ENCODE measurements at regions not wholly inside any gene's neighbourhood (a gene's known extent, or its start where the extent isn't known, plus 50 kb on each side); places are given as distances from the start of the nearest gene placed in this dataset.

- TF ChIP-seq CTCF (IDR thresholded peaks at IDR 0.05; ENCODE audit: insufficient read depth, missing control alignments) = no peak
- FAIRE-seq (no peak), DNase-seq (ENCODE audit: insufficient read length, low spot score) (no peak)
Measured at GRCh38 chr10:93186653-93187052, 113.0 kb downstream of the CYP26A1 start.

GRCh38 chr10:93189944-93190343, 116.3 kb downstream of the CYP26A1 start:
- no peak for TF ChIP-seq CTCF (IDR thresholded peaks at IDR 0.05; ENCODE audit: insufficient read depth, missing control alignments)
- FAIRE-seq = no peak
- DNase-seq (ENCODE audit: insufficient read length, low spot score) = no peak

- FAIRE-seq (no peak), DNase-seq (ENCODE audit: insufficient read length, low spot score) (no peak)
- TF ChIP-seq CTCF (IDR thresholded peaks at IDR 0.05; ENCODE audit: insufficient read depth, missing control alignments) = no peak
Measured at GRCh38 chr10:93190372-93190771, 116.7 kb downstream of the CYP26A1 start.

- no peak for DNase-seq (ENCODE audit: insufficient read length, low spot score)
- no peak for TF ChIP-seq CTCF (IDR thresholded peaks at IDR 0.05; ENCODE audit: insufficient read depth, missing control alignments)
- FAIRE-seq = no peak
Measured at GRCh38 chr10:93193906-93194305, 120.2 kb downstream of the CYP26A1 start.

GRCh38 chr10:93198401-93199131, 124.9 kb downstream of the CYP26A1 start:
- DNase-seq (ENCODE audit: insufficient read length, low spot score) = no peak
- no peak for FAIRE-seq
- no peak for TF ChIP-seq CTCF (IDR thresholded peaks at IDR 0.05; ENCODE audit: insufficient read depth, missing control alignments)

- DNase-seq (ENCODE audit: insufficient read length, low spot score) (no peak), FAIRE-seq (no peak)
- TF ChIP-seq CTCF (IDR thresholded peaks at IDR 0.05; ENCODE audit: insufficient read depth, missing control alignments) = no peak
Measured at GRCh38 chr10:93199191-93199751, 125.6 kb downstream of the CYP26A1 start.

Measured in D721Med (cell line).